DOHH2 (cell line): ENCODE measurements at regions not wholly inside any gene's neighbourhood (a gene's known extent, or its start where the extent isn't known, plus 50 kb on each side); places are given as distances from the start of the nearest gene placed in this dataset.

ENCODE experiments used
- CTCF ChIP-seq: fragments of 200-600 bp; sonication (generic); IDR thresholded peaks from one replicate; pipeline ENCODE4 v1.5.1; 2014; ENCODE audit warnings: antibody characterized with exemption, mild to moderate bottlenecking, low read depth, low read length; ENCODE audit not compliant: poor library complexity, severe bottlenecking
- EZH2phosphoT487 ChIP-seq: fragments of 200-600 bp; sonication (generic); IDR thresholded peaks from 2 replicates; pipeline ENCODE4 v1.6.1; 2017; ENCODE audit warnings: borderline replicate concordance, mild to moderate bottlenecking, antibody characterized with exemption, low read length, moderate library complexity, mixed read lengths

GRCh38 chr15:31499953-31500765 lies 173.5 kb downstream of the KLF13 start:
- no peak for TF ChIP-seq CTCF
- no peak for TF ChIP-seq EZH2phosphoT487
